GM18909 (cell line): ENCODE measurements at regions not wholly inside any gene's neighbourhood (a gene's known extent, or its start where the extent isn't known, plus 50 kb on each side); places are given as distances from the start of the nearest gene placed in this dataset.
"Not testable (repeated sequence)": the region's sequence is repeated elsewhere in the genome, so short reads cannot be mapped to it uniquely, and the experiment has no call there.

Experiments
- ATAC-seq: cut with Tn5 transposase; IDR thresholded peaks from one replicate; pipeline ENCODE4 v1.9.1; 2021; ENCODE audit warnings: mild to moderate bottlenecking; ENCODE audit not compliant: unreplicated experiment, poor library complexity

DNA sequence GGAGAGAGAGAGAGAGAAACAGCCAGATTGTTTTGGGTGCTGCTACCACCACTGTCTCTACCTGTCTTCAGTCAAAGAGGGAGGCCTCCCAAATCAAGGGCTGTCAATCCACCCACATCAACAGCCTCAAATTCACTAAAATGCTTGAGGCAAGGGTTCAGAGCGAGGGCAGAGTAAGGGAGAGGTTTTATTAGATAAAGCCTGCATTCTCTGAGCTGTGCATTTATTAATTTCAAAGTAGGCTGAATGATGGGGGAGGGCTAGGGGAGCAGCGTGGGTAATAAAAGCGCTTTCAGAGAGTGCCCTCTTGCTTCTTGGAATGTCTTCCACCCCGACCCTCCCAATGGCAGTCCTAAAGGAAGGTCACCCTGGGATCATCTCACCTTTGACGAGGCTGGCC lies 636.5 kb upstream of the TBX3 start:
- ATAC-seq: no peak

DNA sequence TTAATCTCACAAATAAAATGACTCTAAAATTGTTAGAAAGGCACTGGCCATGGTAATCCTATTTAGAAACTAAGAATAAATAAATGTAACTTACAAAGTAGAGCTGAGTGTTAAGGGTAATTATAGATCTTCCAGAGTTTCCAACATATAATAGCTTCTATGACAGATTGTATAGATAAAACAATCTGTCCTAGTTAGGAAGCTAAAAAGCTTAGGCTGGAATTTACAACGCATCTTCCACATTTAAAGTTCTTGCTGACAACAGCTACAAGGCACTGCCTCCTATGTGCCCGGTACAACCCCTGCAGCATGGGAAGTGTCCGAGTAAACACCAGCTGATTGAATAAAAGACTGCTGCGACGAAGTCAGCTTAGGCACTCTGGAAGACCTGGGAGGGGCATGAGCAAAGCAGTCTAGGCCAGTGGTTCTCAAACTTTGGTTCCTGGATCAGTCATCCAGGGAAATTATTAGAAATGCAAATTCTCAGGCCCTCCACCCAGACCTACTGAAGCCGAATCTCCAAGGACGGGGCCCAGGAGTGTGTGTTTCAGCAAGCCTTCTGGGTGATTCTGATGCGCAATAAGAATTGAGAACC lies 635.6 kb upstream of the TBX3 start:
- no peak for ATAC-seq

DNA sequence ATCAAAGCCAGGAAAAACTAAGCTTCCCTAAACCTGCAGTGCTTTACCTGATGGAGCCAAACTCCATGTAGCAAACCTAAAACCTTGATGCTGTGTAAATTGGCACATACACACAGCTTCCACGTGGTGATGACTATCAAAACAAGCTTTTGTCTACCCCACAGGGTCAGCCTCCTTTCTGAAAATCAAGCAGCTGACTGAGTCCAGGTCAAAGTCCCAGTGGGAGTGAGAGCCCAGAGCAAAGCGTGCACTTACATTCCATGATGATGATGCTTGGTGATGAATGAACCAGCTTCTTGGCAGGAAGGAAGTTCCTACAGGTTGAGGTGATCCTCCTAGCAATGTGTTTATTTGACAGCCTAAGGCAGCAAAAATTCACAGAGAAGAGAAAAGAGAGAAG lies 630.0 kb upstream of the TBX3 start:
- ATAC-seq: no peak

DNA sequence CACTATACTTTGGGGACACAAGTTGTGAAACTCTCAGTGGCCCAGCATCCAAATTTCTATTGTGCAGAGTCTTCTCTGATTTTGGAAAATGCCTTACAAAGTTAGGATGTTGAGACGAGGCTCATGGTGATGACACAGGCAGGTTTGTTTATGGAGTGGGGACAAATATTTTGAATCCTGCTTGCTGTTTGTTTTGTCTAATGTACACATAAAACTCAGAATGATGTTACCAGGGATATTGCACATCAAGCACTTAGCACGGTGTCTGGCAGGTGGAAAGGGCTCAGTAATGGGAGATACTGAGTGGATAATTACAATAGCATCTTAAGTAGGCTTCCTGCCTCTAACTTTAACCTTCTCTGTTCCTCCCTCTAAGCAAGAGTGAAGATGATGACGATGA lies 628.9 kb upstream of the TBX3 start:
- ATAC-seq: no peak

DNA sequence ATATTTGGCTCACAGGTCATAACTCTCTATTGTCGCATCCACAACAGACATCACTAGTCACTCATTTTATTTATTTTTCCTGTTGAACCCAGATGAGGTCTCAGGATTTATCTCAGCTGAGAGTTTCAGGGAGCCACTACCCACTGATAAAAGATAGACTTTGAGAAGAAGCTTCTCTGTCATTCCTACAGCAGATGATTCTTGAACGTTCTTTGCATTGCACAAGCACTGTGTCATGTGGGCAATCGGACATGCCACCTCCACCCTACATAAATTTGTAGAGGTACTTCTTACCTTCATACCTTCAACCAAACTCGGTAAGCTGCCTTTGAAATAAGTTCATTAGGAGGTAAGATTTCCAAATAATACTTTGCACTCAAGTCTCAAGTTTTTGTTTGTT lies 627.9 kb upstream of the TBX3 start:
- no peak for ATAC-seq

DNA sequence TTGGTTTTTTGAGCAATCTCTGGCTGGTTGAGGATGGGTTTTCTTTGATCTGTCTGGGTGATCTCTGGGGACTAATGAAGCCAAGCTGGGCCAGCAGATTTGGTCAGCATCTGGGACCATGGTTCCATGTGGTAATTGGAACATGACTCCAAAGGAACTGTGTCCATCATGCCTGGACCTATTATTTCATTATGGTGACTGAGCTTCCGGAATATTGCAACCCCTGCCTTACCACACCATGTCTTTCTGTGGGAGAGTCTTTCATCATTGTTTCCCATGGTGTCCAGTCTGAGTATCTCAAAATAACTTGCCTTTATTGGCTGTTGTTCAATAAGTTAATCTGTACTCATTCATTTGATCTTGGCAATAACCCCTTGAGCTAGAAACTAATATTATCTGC lies 624.9 kb upstream of the TBX3 start:
- ATAC-seq: no peak

DNA sequence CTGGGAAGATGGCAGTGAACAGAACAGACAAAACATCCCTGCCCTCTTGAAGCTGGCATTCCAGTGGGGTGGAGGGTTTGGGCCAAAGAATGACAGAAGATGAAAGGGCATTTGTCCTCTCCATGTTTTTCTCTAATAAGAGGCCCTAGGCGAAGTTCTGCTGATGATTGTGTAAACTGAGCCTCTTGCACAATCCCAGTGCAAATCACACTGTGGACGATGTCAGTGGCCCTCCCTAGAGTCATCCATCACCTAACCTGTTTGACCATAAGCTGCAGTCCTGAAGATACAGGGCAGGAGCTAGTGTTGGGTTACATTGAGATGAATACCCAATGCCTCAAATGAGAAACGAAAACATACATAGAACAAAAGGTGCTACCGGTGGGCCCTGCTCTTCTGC lies 622.4 kb upstream of the TBX3 start:
- no peak for ATAC-seq

DNA sequence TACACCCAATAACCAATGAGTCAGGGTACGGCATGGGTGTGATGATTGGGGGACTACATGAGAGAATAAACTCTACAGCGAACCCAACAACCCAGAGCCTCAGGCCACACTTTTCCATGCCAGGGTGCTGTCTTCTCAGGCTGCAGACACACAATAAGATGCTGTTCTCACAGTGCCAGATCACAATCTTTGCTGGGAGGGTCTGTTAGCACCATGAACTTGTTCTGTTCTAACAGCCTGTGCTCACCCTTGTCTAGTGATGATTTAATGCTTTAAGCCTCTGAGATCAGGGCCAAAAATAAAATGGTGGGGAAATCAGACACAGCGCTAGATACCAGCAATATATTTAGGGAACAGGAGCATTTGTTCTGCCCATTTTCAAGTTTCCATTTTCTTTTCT lies 621.9 kb upstream of the TBX3 start:
- ATAC-seq: no peak

DNA sequence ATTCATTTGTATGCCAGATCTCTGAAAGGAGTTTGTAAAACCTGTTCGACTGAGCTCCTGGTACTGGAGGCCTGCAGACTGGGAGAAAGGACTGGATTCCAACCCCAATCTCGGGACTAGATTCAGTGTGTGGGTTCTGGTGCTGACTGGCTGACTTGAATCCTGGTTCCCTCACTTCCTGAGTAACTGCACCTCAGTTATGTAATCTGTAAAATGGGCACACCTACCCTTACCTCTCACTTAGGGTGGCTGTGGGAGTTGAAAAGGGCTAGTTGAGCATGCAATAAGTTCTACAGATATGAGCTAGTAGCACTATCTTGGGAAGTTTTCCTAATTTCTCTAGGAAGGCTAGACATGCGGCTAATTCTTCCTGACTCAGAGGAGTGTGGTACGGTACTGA lies 621.3 kb upstream of the TBX3 start:
- ATAC-seq: no peak

DNA sequence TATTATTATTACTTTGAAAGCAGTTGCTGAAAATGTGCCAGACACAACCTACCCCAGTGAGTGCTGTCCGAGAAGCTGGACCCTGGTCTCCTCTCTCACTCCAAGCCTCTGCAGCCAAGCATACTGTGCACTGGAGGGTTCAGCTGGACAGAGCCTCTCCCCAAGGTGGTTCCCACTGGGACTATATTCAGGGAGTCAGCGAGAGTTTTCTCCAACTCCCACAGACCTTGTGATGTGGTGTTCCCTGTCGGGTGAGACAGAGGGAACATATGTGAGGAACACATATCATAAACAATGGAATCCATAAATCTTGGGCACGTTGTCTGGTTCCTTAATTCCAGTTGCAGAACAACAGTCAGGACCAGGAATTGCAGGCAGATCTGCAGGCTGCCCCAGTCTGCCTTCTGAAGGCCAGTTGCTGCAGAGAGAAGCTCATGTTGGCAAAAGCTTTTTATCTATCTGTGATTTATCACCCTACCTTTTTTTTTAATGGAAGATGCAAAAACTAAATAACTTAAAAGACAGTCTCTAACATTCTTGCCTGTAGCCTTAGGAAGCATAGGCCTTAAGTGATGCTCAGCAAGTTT lies 619.8 kb upstream of the TBX3 start:
- no peak for ATAC-seq

DNA sequence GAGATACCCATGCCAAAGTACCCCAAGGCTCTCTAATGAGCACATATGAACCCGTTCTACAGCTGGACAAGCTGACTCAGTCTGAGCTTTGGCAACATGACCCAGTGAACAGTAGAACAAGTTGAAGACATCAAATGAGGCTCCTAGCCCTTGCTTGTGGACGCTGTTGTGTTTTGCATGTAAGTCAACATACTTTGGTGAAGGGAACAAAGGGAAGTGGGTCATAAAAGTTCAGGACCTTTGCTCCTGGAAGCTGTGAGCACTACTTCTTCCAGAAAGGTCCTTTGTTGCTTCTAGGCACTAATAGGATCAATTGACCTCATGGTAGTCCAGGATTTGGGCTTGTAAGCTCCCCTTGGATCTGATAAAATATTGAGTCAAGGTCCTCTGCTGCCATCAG lies 613.5 kb upstream of the TBX3 start:
- no peak for ATAC-seq

DNA sequence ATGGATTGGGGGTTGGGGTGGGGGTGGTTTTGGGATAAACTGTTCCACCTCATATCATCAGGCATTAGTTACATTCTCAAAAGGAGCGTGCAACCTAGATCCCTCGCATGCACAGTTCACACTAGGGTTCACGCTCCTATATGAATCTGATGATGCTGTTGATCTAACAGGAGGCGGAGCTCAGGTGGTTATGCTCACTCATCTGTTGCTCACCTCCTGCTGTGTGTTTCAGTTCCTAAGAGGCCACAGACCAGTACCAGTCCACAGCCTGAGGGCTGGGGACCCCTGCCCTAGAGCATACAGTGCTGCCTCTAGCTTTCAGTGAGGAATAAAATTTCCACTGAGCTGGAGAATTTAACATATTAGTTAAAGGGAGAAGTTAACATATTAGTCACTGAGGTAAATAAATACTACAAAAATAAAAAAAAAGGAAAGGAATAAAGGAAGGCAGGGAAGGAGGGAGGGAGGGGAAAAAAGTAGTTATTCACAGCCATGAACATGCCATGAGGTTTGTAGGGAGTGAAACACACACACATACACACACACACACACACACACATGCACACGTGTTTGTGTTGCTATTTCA lies 612.7 kb upstream of the TBX3 start:
- ATAC-seq: no peak

DNA sequence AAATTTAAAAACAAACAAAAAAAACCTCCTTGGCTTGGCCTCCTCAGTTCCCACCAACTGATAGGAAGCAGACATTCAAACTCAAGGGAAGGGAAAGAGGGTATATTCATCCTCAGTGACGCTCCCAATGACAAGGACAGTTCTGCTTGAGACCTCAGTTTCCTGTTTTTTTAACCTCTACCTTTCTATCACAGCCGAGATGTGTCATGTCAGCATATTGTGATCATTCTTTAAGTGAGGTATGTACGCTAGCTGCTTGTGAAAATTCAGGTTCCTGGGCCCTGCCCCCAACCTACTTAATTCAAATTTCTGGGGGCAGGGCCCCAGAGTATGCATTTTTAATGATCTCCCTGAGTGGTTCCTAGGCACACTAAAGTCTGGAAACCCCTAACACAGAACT lies 611.9 kb upstream of the TBX3 start:
- ATAC-seq: no peak

DNA sequence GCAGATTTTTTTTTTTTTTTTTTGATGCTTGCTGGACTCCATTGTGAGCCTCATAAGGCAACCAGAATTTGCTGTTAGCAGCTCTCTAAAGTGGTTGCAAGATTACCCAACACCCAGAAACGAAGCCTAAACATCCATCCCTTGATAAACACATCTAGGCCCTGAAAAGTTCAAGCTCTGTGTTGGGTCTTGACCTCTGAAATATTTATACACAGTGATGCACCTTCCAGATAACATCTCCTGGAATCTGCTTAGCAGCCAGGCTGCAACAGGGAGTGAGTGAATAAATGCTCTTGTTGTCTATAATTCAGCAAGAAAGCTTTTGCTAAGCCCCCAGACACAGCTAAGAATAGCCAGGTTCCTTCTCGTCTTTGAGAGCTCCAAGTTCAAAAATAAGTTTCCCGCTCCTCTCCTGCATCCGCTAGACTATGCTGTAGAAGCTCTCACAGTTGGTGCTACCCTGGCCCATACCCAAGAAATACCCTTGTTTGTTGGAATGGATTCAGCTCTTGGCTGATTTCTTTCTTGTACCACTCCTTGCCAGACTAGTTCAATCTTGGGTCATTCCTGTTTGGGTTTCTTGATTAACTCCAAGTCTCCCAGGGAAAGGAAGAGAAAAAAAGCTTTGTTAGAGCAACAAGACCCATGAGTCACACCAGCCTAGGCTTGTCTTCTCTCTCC lies 610.6 kb upstream of the TBX3 start:
- no peak for ATAC-seq

DNA sequence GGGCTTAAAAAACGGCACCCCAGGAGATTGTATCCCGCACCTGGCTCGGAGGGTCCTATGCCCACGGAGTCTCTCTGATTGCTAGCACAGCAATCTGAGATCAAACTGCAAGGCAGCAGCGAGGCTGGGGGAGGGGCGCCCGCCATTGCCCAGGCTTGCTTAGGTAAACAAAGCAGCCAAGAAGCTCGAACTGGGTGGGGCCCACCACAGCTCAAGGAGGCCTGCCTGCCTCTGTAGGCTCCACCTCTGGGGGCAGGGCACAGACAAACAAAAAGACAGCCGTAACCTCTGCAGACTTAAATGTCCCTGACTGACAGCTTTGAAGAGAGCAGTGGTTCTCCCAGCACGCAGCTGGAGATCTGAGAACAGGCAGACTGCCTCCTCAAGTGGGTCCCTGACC lies 601.5 kb upstream of the TBX3 start:
- not testable (repeated sequence) for ATAC-seq

DNA sequence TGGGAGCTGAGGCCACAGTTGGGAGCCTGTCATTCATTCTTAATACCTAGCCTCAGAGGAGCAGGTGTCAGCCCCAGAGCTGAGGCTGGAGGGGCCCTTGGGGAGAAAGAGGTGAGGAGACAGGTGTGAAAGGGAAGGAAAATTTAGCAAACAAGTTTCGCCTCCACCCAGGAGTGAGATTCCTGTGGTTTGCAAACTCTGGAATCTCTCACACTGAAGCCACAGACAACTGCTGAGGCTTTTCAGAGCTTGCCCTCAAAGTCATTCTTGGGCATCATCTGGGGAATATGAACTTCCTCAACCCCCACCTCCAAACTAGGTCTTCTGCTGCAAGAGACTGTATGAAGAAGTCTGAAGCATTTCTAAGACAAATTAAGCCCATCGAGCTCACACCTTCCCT lies 589.5 kb upstream of the TBX3 start:
- ATAC-seq: no peak

DNA sequence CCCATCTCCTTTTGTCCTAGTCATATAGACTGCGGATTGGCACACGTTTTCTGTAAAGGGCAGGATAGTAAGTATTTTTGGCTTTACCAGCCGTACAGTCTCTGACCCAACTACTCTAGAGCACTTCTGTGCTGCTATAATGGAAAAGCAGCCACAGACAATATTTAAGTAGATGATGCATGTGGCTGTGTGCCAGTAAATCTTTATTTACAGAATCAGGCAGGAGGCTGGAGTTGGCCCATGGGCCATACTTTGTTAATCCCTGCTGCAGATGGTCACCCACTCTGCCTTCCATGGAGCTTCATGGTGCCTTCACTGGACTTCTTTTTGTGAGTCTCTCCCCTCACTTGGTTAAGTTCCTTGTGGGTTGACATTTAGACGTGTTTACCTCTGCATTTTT lies 584.5 kb upstream of the TBX3 start:
- no peak for ATAC-seq

DNA sequence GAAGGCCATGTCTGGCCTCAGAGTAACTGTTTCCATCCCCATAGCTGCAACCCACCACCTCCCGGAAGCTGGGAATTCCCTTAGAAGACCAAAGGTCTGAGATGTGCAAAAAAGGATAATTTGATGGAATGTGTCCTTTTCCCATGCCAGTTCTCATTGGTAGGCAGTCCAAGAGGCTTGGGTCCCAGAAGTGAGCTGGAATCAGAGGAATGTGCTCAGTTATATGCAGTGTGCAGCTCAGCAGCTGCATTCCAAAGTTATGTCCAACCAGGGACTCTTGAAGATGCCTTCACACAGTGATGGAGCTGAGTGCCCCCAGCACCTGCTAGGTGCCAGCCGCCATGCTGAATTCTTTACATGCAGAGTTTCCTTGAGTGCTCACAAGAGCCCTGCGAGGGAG lies 583.9 kb upstream of the TBX3 start:
- ATAC-seq: no peak

DNA sequence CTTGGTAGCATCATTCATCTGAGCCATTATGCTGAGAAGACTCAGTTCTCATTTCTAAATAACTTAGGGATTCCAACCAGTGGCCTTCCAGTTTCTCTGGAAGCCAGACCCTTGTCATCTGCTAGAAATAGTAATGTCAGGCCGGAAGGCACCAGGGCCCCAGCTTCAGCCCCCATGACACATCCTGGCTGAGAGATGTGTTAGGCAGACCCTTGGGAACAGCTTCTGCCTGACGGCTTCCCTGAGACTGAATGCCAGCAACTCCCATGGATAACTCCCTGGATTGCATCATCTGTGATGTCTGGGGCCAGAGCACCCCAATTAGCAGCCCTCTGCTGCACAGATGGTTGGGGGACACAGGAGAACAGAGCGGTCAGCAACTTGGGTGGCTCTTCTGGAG lies 583.5 kb upstream of the TBX3 start:
- no peak for ATAC-seq

DNA sequence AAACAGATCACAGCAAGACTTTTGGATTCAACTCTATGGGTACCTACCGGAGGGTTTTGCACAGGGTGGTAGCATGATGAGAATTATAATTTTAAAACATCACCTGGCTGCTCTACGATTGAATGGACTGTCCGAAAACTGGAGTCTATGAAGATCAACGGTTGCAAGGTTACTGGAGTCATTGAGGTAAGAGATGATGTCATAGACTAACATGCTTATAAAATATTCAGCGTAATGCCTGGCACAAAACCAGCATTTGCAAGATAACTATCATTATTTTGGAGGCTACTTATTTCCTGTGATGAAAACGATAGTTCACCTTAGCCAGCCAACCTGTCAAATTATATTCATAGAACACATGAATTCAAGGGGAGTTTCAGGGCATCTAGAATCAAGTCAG lies 580.6 kb upstream of the TBX3 start:
- no peak for ATAC-seq

DNA sequence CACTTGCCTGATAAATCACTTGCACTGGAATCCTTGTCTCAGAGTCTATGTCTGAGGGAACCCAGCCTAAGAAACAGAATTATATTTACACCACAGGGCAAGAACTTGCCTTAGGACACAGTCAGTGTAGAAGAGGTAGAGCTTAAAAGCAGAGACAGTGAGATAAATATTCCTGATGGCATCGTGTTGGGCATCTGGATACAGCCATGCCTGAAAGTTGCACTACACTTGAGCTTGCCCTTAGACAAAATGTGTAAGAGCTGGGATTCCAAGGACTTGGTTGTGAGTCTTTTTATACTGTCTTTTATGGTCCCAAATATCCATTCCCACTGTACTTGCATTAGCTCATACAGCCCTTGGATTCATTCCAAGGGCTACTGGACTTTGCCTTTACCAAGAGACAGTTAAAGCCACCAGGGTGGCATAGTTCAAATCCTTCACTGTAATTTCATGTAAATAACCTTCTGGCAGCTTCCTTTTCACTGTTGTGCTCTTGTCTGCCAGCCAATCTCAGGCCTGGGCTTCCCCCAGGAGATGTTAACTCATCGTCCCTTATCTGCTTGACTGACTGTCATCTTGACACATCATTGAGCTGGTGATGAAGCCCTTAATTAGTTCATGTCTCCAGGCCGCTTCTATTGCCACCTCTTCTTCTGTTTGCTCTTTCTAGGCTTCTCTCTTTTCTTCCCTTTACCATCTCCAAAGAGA lies 577.9 kb upstream of the TBX3 start:
- ATAC-seq: no peak
